ENCODE measurements at regions not wholly inside any gene's neighbourhood (a gene's known extent, or its start where the extent isn't known, plus 50 kb on each side); places are given as distances from the start of the nearest gene placed in this dataset.

- H3K9me2 ChIP-seq (ENCODE audit: insufficient read depth, low read length): no peaks in the 10 kb centered on the region
- POLR2A ChIA-PET: no interaction called here
- H3K4me3 ChIP-seq (ENCODE audit: low read depth, low read length, poor library complexity, severe bottlenecking): no peak overlapping the region
- peaks cover 7% of the 10 kb centered on the region for H3K4me1 ChIP-seq (ENCODE audit: insufficient read depth, low read length, poor library complexity, severe bottlenecking)
- BruUV-seq (replicated peaks): no TSS peak
- H3K79me2 ChIP-seq (ENCODE audit: insufficient read depth, low read depth, low read length): no peaks in the 10 kb centered on the region
- no peaks in the 10 kb centered on the region for H3K36me3 ChIP-seq (ENCODE audit: insufficient read depth, low read length)
- no peaks in the 10 kb centered on the region for H4K20me1 ChIP-seq (ENCODE audit: insufficient read depth, low read length)
- H2AFZ ChIP-seq (ENCODE audit: low read length): peak overlapping the region; percentile 99
- no peaks in the 10 kb centered on the region for H3K9me3 ChIP-seq (ENCODE audit: low read length)
- intact Hi-C loops (cut with micrococcal nuclease; ENCODE audit: unreplicated experiment): no loop called here
- no peak overlapping the region for H3K4me2 ChIP-seq (ENCODE audit: low read length)
- H3K27ac ChIP-seq (ENCODE audit: low read depth, low read length, poor library complexity, severe bottlenecking): no peak overlapping the region
- TF ChIP-seq CTCF (conservative IDR thresholded peaks at IDR 0.05; ENCODE audit: low read length) (no peak), EZH2phosphoT487 (IDR thresholded peaks at IDR 0.05; ENCODE audit: borderline replicate concordance, low read depth, low read length) (no peak)
- DNase-seq (ENCODE audit: low spot score): no peak
- CTCF ChIA-PET (ENCODE audit: unreplicated experiment): no interaction called here
Measured at GRCh38 chr12:124110372-124110883, 137.4 kb downstream of the ZNF664 start.

- DNase-seq (ENCODE audit: low spot score): no peak
- no peak overlapping the region for H3K4me3 ChIP-seq (ENCODE audit: low read depth, low read length, poor library complexity, severe bottlenecking)
- BruUV-seq (replicated peaks): no TSS peak
Measured at GRCh38 chr12:124111006-124111405, 138.0 kb downstream of the ZNF664 start.

More at GRCh38 chr12:124111006-124111405, 138.0 kb downstream of the ZNF664 start:
- Histone ChIP-seq H3K4me2 (ENCODE audit: low read length) (no peak overlapping the region), H2AFZ (ENCODE audit: low read length) (no peak overlapping the region; the same call in 1 of the 2 replicates), H3K9me2 (ENCODE audit: insufficient read depth, low read length) (no peaks in the 10 kb centered on the region), H3K9me3 (ENCODE audit: low read length) (no peaks in the 10 kb centered on the region), H3K27ac (ENCODE audit: low read depth, low read length, poor library complexity, severe bottlenecking) (no peak overlapping the region), H3K79me2 (ENCODE audit: insufficient read depth, low read depth, low read length) (no peaks in the 10 kb centered on the region), H3K4me1 (ENCODE audit: insufficient read depth, low read length, poor library complexity, severe bottlenecking) (peaks cover 7% of the 10 kb centered on the region), H4K20me1 (ENCODE audit: insufficient read depth, low read length) (no peaks in the 10 kb centered on the region), H3K36me3 (ENCODE audit: insufficient read depth, low read length) (no peaks in the 10 kb centered on the region)
- POLR2A ChIA-PET: no interaction called here
- no peak for TF ChIP-seq EZH2phosphoT487 (IDR thresholded peaks at IDR 0.05; ENCODE audit: borderline replicate concordance, low read depth, low read length)
- TF ChIP-seq CTCF (conservative IDR thresholded peaks at IDR 0.05; ENCODE audit: low read length): no peak
- intact Hi-C loops (cut with micrococcal nuclease; ENCODE audit: unreplicated experiment): no loop called here
- CTCF ChIA-PET (ENCODE audit: unreplicated experiment): no interaction called here
